ENCODE measurements at regions not wholly inside any gene's neighbourhood (a gene's known extent, or its start where the extent isn't known, plus 50 kb on each side); places are given as distances from the start of the nearest gene placed in this dataset.

GRCh38 chr7:10797157-10797556, 176.5 kb upstream of the PHF14 start:
- TF ChIP-seq TAF1 (IDR thresholded peaks at IDR 0.05; ENCODE audit: borderline replicate concordance, insufficient read depth, low read length) (no peak), SIN3A (IDR thresholded peaks at IDR 0.05; ENCODE audit: borderline replicate concordance, insufficient read depth, low read length) (no peak)

All from PFSK-1 (cell line).